ENCODE measurements at regions not wholly inside any gene's neighbourhood (a gene's known extent, or its start where the extent isn't known, plus 50 kb on each side); places are given as distances from the start of the nearest gene placed in this dataset.

GRCh38 chr18:33513027-33513426 is 65.0 kb upstream of the ASXL3 start:
- TF ChIP-seq CTCF (conservative IDR thresholded peaks at IDR 0.05 in 1 of 2, IDR thresholded peaks at IDR 0.05 in 1 of 2; ENCODE audit: low read depth in 1 of 2, low read length in 2 of 2): no peak
- no peak for TF ChIP-seq EZH2 (IDR thresholded peaks at IDR 0.05; ENCODE audit: low read length, missing control alignments)

Measured in fibroblast of lung (primary cell).